Fibroblast of skin of right quadriceps (primary cell): ENCODE measurements at regions not wholly inside any gene's neighbourhood (a gene's known extent, or its start where the extent isn't known, plus 50 kb on each side); places are given as distances from the start of the nearest gene placed in this dataset.

Source experiments
- DNase-seq: peaks from one replicate; pipeline ENCODE4 v3.0.0-alpha.2; 2013

DNA sequence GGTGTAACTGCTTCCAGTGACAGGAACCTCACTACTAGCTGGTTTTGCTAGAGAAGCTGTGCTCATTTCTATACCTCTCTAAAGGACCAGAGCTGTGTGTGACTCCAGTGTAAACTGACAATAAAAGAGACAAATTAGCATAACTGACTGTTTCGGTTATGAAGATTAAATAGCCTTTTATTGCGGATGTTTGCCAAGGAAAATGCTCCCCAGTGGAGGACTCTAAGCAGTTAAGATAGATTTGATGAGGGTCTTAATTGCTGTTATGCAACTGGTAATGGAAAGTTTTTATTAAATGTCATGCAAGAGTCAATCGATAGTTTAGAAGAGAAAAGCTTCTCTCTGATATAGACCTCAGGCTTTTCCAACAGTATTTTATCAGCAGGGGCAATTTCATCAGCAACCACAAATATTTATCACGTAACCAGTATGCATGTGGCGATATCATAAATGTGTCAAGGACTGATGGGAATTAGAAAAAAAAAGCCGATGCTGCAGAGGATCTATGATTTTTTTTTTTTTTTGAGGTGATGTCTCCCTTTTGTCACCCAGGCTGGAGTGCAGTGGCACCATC, 275.2 kb upstream of the DMAC1 start:
- no peak for DNase-seq

- DNase-seq: no peak
These were observed 271.8 kb upstream of the DMAC1 start for GRCh38 chr9:8071445-8071798.

DNA sequence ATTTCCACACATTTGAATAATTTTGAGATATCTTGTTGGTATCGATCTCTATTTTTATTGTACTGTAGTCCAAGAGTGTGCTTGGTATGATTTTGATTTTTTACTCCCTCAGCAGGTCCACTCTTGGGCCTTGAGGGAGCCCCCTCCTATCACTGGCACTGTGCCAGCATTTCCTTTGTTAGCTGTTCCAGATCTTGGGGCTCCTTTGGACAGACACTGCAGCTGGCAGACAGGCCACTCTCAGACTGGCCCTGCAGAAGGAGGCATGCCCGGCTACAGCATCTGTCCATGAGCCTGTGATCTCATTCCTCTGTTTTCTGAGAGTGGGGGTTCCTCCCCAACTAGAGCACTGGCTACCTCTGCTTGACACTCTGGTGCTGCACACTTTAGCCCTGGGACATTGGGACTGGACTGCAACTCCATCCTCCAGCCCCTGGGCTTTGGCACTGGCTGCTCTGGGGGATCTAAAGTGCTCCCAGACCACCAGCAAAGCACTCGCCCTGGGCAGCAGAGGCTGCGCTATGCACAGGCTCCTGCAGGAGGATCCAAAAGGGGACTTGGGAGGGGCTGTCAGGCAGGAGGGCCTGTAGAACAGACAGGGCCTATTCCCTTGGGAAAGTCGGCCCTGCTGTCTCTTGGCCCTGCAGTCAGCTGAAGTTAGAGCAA, 271.3 kb upstream of the DMAC1 start:
- DNase-seq: no peak

DNA sequence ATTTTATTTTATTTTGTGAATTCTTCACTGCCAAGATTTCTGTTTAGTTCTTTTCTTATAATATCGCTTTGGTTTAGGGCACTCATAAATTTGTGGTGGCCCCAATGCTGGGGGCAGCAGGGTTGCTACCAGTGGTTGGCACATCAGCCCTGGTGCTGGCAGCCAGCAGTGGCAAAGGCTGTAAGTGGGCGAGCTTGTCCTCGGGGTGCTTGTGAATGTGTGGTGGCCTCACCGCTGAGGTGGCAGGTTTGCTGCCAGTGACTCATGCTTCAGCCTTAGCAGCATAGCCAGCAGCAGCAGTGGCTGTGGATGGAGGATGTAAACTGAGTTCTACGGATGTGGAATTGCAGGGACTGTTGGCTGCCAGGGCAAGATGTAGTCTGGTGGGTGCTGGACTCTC, 262.9 kb upstream of the DMAC1 start:
- no peak for DNase-seq

DNA sequence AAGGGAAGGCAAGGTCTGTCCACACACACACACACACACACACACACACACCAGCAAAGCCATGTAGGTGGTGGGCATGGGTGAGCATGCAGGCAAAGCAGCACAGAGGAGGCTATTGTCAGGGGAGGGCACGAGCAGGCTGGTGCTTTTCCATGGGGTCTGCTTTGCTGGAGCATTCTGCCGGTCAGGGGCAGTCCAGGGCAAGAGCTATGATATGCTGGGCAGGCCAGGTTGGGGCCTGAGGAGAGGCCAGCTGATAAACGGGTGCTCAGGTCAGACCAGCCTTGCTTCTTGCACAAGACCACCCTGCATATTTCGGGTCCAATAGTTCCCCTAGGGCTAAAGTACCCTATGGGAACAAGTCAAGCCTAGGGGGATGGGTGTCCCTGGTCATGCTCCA, 253.9 kb upstream of the DMAC1 start:
- DNase-seq: no peak

DNA sequence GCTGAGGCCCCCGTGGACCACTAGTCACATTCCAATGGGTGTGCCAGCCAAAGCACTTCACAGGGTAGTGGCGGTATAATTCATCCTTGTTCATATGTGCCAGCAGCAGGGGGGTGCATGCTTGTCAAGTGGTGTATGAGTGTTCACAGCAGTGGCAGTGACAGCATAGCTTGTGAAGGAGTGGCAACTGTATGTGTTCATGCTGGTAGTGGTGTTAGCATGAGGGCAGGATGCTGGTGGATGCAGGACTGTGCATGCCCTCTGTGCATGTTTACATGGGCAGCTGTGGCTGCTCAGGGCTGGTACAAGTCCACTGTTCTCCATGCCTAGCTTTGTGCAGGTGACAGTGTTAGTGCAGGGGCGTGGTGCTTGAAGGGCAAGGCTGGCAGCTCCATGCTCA, 253.4 kb upstream of the DMAC1 start:
- DNase-seq: no peak

GRCh38 chr9:8037745-8038144, 238.2 kb upstream of the DMAC1 start:
- DNase-seq: no peak

DNA sequence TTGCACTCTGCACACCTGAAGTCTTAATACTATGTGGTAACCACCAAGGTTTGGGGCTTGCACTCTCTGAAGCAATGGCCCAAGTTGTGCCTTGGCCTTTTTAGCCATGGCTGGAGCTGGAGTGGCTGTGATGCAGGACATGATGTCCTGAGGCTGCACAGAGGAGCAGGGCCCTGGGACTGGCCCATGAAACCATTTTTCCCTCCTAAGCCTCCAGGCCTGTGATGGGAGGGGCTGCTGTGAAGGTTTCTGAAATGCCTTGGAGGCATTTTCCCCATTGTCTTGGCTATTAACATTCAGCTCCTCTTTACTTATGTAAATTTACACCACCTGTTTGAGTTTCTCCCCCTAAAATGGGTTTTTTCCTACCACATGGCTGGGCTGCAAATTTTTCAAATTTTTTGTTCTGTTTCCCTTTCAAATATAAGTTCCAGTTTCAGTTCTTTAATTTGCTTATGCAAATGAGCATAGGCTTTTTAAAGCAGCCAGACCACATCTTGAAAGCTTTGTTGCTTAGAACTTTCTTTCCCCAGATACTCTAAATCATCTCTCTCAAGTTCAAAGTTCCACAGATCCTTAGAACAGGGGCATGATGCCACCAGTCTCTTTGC, 237.4 kb upstream of the DMAC1 start:
- no peak for DNase-seq

DNA sequence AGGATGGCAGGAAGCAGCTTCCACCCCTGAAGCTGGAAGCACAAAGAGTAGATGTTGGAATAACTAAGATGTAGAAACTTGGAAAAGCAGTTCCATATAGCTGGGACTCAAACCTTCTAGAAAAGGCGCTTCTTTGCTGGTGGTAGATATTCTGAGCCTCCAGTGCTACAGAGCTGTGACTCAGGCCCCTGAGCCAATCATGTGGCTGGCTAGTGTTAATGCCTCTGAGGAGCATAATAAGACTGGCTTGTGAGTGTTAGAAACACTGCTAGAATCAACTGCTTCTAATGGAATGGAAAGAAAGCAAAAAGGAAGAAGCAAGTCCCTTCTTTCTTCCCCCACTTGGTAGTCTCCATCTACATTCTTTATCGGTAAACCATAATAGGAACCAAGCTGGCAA, 234.2 kb upstream of the DMAC1 start:
- no peak for DNase-seq

DNA sequence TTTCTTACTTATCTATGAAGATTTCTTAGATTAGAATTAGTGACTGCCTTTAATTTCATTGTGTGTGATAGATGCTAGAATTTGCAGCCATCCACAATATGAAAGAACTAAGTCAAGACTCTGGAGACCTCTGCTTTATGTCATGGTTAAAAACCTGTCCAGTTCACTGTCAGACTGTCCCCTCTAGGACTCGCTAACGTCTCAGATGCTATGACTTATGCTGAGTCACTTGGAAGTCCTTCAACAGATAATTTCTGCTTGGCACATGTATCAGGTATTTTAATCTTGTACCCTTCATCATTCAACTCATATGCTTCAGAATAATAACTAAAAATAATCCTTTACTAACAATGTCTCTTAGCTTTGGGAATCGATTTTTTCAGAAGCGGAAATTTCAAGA, 230.5 kb upstream of the DMAC1 start:
- DNase-seq: peak; percentile 13

DNA sequence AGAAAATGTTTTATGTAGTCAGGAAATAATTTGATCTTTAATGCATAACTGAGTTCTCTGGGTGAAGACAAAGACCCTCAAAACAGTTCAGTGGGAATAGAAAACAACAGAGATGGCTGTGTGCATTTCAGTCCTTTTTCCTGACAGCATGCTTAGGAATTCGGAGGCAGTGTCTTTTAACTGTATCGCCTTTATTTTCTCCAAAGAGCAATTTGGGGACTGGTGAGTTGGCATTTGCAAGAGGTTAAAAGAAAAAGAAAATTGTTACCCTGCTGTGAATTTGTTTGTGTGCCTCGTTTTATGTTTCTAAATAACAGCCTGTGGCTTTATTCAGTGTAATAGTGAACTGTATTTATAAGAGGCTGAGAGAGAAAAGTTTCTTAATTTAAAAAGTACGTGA, 227.8 kb upstream of the DMAC1 start:
- DNase-seq: no peak

DNA sequence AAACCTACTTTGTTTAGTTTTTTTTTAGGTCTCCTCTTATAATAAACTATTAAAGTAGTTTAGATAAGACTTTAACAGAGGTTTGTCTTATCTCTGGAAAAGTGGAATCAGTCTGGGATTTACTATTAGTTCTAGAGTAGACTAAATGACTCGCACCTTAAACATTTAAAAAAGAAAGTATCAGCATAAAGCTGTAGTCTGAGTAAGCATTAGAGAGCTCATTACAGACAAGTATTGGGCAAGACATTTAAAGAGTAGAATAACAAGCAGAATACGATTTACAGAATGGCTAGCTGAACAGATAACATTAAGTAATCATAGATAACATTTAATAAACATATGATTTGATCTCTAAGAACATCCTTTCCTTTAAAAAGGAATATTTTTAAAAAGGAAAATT, 226.0 kb upstream of the DMAC1 start:
- peak; percentile 9 for DNase-seq

- no peak for DNase-seq
These were observed 220.6 kb upstream of the DMAC1 start for GRCh38 chr9:8020186-8020585.

DNA sequence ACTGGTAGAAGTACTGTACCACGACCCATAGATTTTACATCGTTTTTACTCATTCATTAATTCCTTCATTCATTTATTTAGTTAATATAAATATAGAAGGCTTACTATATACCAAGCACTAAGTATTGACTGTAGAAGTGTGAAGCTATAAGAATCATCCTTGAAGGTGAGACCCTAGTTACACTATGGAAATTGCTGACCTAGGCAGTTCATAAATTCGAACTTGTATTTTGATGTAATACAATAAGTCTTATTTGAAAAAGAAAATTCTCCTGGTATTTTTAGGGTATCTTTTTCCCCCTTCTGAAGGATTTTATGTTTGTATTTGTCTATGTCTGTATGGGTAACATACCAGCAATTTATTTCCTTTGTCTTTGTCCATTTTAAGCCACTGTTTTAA, 220.1 kb upstream of the DMAC1 start:
- DNase-seq: no peak

GRCh38 chr9:8014997-8015682, 215.6 kb upstream of the DMAC1 start:
- no peak for DNase-seq

GRCh38 chr9:8012986-8013385, 213.4 kb upstream of the DMAC1 start:
- peak; percentile 69 for DNase-seq

DNA sequence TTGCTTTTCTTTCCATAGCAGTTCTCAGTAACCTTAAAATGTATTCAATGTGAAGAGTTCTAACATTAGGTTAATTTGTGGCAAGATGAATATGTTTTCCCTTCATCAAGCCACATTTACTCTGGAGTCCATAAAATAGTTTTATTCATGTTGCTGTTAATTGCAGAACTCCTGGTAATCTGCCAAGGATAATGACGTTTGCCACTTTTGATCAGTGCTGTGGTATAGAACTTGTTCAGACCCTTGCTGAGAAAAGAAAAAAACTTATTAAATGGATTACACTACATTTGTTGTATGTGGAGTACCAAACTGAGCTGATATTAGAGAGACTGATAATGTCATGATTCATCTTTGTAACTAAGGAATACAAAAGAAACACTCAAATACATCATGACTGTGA, 212.4 kb upstream of the DMAC1 start:
- DNase-seq: peak; percentile 32

GRCh38 chr9:7996558-7996957, 197.0 kb upstream of the DMAC1 start:
- no peak for DNase-seq

- no peak for DNase-seq
These were observed 189.2 kb upstream of the DMAC1 start for GRCh38 chr9:7988644-7989280.

- no peak for DNase-seq
These were observed 185.1 kb upstream of the DMAC1 start for GRCh38 chr9:7984692-7985091.

DNA sequence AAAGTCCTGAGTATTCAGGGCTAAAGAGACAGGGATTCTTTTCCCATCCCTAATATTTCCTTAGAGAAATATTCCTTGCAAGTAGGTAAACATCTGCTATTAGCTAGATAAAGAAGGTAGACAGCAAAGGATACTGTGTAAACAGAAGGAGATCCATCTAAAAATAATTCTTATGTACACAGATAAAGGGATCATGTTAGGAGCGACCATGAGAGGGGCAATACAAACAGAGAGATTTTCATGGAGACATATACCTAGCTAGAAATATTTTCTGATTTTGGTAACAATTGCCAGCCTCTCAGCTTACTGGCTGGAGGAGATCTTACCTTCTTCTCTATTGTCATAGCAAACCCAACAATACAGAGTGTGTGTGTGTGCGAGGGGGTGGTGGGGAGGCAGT, 184.6 kb upstream of the DMAC1 start:
- no peak for DNase-seq

DNA sequence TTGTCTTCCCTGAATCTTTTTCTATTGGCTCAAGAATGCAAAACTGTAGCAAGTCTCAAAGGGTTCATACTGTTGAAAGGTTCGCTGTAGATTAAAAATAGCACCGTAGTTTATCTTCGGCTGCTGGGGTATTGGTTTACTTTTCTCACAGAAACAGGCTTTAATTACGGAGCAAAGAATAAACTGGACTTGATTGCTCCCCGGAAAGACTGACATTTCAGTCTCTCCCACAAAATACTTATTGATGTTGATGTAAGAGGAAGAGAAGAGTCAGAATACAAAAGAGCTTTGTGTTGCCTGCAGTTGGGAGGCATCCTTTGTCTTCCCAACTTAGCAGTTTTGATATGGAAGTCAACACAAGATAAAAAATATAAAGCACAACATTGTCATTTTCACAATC, 183.9 kb upstream of the DMAC1 start:
- no peak for DNase-seq

DNA sequence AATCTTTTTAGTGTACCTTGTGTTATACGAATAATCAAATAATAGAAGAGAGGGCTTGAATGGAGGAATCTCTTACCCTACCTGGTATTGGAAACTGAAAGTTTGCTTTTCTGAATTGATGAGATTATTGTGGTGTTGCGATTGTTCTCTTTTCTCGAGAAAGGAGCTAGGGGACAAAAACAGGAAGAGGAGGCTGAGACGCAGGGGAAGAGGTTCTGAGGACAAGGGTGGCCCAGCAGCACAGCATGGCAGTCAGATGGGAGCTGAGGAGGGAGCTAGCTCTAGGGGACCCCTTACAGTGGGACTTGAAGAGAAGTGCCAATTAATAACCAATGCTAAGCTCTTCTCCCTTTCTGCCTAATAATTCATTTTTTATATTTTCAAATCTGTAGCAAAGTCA, 183.3 kb upstream of the DMAC1 start:
- no peak for DNase-seq
